ENCODE measurements at regions not wholly inside any gene's neighbourhood (a gene's known extent, or its start where the extent isn't known, plus 50 kb on each side); places are given as distances from the start of the nearest gene placed in this dataset.

GRCh38 chr3:35385271-35385670, 254.1 kb upstream of the ARPP21 start:
- DNase-seq (ENCODE audit: extremely low read depth, insufficient read length): no peak
- TF ChIP-seq CTCF (IDR thresholded peaks at IDR 0.05; ENCODE audit: insufficient read depth, low read length, poor library complexity, severe bottlenecking): no peak

GRCh38 chr3:35389907-35390306, 249.4 kb upstream of the ARPP21 start:
- TF ChIP-seq CTCF (IDR thresholded peaks at IDR 0.05; ENCODE audit: insufficient read depth, low read length, poor library complexity, severe bottlenecking): no peak
- Histone ChIP-seq H3K27me3 (replicated peaks; ENCODE audit: control insufficient read depth, insufficient read depth, low read length) (no peaks in the 10 kb centered on the region), H3K4me3 (replicated peaks; ENCODE audit: low read depth, low read length) (no peak overlapping the region), H3K36me3 (ENCODE audit: control insufficient read depth, insufficient read depth, low read length) (no peaks in the 10 kb centered on the region)
- no peak for DNase-seq (ENCODE audit: extremely low read depth, insufficient read length)

More at GRCh38 chr3:35385271-35385670, 254.1 kb upstream of the ARPP21 start:
- no peaks in the 10 kb centered on the region for H3K27me3 ChIP-seq (replicated peaks; ENCODE audit: control insufficient read depth, insufficient read depth, low read length)
- no peaks in the 10 kb centered on the region for H3K36me3 ChIP-seq (ENCODE audit: control insufficient read depth, insufficient read depth, low read length)
- H3K4me3 ChIP-seq (replicated peaks; ENCODE audit: low read depth, low read length): no peak overlapping the region

DNA sequence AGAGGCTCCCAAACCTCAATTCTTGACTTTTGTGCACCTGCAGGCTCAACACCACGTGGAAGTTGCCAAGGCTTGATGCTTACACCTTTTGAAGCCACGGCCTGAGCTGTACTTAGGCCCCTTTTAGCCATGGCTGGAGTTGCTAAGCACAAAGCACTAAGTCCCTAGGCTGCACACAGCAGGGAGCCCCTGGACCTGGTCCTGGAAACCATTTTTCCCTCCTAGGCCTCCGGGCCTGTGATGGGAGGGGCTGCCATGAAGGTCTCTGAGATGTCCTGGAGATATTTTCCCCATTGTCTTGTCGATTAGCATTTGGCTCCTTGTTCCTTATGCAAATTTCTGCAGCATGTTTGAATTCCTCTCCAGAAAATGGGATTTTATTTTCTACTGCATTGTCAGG, 247.1 kb upstream of the ARPP21 start:
- no peaks in the 10 kb centered on the region for H3K27me3 ChIP-seq (replicated peaks; ENCODE audit: control insufficient read depth, insufficient read depth, low read length)
- H3K36me3 ChIP-seq (ENCODE audit: control insufficient read depth, insufficient read depth, low read length): no peaks in the 10 kb centered on the region
- no peak for DNase-seq (ENCODE audit: extremely low read depth, insufficient read length)
- no peak overlapping the region for H3K4me3 ChIP-seq (replicated peaks; ENCODE audit: low read depth, low read length)
- TF ChIP-seq CTCF (IDR thresholded peaks at IDR 0.05; ENCODE audit: insufficient read depth, low read length, poor library complexity, severe bottlenecking): no peak

GRCh38 chr3:35393901-35394799, 245.2 kb upstream of the ARPP21 start:
- DNase-seq (ENCODE audit: extremely low read depth, insufficient read length): no peak
- no peak for TF ChIP-seq CTCF (IDR thresholded peaks at IDR 0.05; ENCODE audit: insufficient read depth, low read length, poor library complexity, severe bottlenecking)
- Histone ChIP-seq H3K4me3 (replicated peaks; ENCODE audit: low read depth, low read length) (no peak overlapping the region), H3K27me3 (replicated peaks; ENCODE audit: control insufficient read depth, insufficient read depth, low read length) (no peaks in the 10 kb centered on the region), H3K36me3 (ENCODE audit: control insufficient read depth, insufficient read depth, low read length) (no peaks in the 10 kb centered on the region)

DNA sequence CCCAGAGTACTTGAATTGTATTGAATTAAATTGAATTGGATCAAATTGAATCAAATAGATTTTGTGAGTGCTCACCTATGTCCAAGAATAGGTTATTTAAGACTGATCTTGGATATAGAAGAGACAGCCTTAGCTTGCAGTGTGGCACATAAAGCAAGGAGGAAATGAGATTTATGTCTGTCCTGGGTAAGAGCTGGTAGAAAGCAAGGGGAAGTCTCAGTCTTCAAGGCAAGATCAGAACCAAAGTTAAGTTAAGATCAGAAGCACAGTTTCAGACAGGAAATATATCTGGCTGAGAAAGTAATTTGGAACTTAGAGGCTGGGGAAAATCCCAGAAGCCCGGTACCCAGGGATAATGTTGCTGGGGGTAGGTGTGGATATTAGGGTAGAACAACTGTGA, 244.4 kb upstream of the ARPP21 start:
- Histone ChIP-seq H3K27me3 (replicated peaks; ENCODE audit: control insufficient read depth, insufficient read depth, low read length) (no peaks in the 10 kb centered on the region), H3K36me3 (ENCODE audit: control insufficient read depth, insufficient read depth, low read length) (no peaks in the 10 kb centered on the region), H3K4me3 (replicated peaks; ENCODE audit: low read depth, low read length) (no peak overlapping the region)
- DNase-seq (ENCODE audit: extremely low read depth, insufficient read length): no peak
- no peak for TF ChIP-seq CTCF (IDR thresholded peaks at IDR 0.05; ENCODE audit: insufficient read depth, low read length, poor library complexity, severe bottlenecking)

Data from GM06990 (cell line).